Ishikawa (cell line): ENCODE measurements at regions not wholly inside any gene's neighbourhood (a gene's known extent, or its start where the extent isn't known, plus 50 kb on each side); places are given as distances from the start of the nearest gene placed in this dataset.

Experiments used
- CREB1 ChIP-seq: IDR thresholded peaks from 2 replicates; pipeline ENCODE4 v1.6.1; 2012; ENCODE audit warnings: low read depth
- EP300 ChIP-seq: IDR thresholded peaks from 2 replicates; pipeline ENCODE4 v1.6.1; 2012; ENCODE audit warnings: borderline replicate concordance
- FOXM1 ChIP-seq: IDR thresholded peaks from 2 replicates; pipeline ENCODE4 v1.6.1; 2012; ENCODE audit warnings: low read depth, borderline replicate concordance
- NFIC ChIP-seq: IDR thresholded peaks from 2 replicates; pipeline ENCODE4 v1.6.1; 2012
- RAD21 ChIP-seq: IDR thresholded peaks from 2 replicates; pipeline ENCODE4 v1.6.1; 2012; ENCODE audit warnings: low read depth
- TAF1 ChIP-seq: IDR thresholded peaks from 2 replicates; pipeline ENCODE4 v1.6.1; 2012; ENCODE audit warnings: low read depth, mild to moderate bottlenecking
- YY1 ChIP-seq: IDR thresholded peaks from 2 replicates; pipeline ENCODE4 v1.6.1; 2012; ENCODE audit warnings: low read depth
- TF ChIP-seq, protein P1 (sequence below): IDR thresholded peaks from 2 replicates; pipeline ENCODE4 v1.6.1; 2012; ENCODE audit warnings: low read depth, mild to moderate bottlenecking
- TF ChIP-seq, protein P2 (sequence below): IDR thresholded peaks from 2 replicates; pipeline ENCODE4 v1.6.1; 2012

DNA sequence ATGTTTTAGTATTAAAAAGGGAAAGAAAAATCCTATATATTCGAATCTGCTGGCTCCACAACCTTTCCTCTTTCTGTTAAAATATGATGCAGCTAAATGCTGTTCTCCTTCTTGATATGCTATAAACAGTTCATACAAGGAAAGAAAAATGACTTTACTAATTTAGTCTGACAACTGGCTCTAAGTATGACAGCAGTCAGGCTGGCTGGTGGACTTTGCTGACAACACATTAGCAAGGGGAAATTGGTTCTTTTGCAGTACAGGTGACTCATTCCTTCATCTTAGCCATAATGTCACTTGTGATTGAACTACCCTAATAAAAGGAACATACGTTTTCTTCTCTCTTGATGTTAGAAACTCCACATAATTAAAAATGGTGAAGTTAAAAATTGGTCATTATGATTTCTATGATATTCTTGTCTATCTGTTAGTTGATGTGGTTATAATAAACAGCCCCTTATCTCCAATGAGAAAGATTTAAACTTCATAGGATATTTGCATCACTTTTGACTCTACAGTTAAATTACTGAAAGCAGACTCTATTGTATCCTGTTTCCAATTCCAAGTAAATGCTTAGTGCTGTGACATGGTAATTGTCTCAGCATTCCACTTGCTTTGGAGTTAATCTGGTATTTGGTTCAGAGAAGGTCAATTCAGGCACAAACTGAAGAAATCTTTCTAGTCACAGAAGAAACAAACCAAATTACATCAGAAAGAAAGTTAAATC lies 315.3 kb upstream of the GULP1 start:
- TF ChIP-seq CREB1 = no peak
- no peak for TF ChIP-seq RAD21
- TF ChIP-seq FOXM1 = no peak
- TF ChIP-seq, protein P1, sequence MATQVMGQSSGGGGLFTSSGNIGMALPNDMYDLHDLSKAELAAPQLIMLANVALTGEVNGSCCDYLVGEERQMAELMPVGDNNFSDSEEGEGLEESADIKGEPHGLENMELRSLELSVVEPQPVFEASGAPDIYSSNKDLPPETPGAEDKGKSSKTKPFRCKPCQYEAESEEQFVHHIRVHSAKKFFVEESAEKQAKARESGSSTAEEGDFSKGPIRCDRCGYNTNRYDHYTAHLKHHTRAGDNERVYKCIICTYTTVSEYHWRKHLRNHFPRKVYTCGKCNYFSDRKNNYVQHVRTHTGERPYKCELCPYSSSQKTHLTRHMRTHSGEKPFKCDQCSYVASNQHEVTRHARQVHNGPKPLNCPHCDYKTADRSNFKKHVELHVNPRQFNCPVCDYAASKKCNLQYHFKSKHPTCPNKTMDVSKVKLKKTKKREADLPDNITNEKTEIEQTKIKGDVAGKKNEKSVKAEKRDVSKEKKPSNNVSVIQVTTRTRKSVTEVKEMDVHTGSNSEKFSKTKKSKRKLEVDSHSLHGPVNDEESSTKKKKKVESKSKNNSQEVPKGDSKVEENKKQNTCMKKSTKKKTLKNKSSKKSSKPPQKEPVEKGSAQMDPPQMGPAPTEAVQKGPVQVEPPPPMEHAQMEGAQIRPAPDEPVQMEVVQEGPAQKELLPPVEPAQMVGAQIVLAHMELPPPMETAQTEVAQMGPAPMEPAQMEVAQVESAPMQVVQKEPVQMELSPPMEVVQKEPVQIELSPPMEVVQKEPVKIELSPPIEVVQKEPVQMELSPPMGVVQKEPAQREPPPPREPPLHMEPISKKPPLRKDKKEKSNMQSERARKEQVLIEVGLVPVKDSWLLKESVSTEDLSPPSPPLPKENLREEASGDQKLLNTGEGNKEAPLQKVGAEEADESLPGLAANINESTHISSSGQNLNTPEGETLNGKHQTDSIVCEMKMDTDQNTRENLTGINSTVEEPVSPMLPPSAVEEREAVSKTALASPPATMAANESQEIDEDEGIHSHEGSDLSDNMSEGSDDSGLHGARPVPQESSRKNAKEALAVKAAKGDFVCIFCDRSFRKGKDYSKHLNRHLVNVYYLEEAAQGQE = no peak
- TF ChIP-seq TAF1 = no peak
- no peak for TF ChIP-seq EP300
- no peak for TF ChIP-seq YY1
- no peak for TF ChIP-seq NFIC
- TF ChIP-seq, protein P2, sequence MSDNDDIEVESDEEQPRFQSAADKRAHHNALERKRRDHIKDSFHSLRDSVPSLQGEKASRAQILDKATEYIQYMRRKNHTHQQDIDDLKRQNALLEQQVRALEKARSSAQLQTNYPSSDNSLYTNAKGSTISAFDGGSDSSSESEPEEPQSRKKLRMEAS = no peak
